SW480 (cell line): ENCODE measurements at regions not wholly inside any gene's neighbourhood (a gene's known extent, or its start where the extent isn't known, plus 50 kb on each side); places are given as distances from the start of the nearest gene placed in this dataset.
A peak's percentile ranks its signal among the peaks of the same experiment; 100 is the strongest.

Source experiments
- DNase-seq: peaks from one replicate; pipeline ENCODE4 v3.0.0-alpha.2; 2016; ENCODE audit warnings: low spot score

GRCh38 chr5:4518903-4519672 is 621.0 kb upstream of the ADAMTS16 start:
- DNase-seq: no peak

DNA sequence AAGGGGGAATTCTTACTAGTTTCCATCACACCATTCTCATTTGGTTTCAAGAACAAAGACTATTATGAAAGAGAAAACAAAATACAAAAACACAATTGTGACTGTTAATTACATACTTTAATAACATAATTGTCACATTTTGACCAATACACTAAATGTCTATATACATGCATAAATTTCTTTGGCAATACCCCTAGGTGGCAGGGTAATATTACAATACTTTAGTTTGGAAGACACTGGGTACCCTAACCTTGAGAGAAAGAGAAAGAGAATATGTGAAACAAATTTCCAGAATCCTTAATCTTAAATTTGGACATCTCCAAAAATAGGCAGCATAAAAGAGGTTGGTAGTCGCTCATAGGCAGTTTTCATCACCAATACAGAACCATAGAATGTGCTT is 619.6 kb upstream of the ADAMTS16 start:
- DNase-seq: peak; percentile 43

DNA sequence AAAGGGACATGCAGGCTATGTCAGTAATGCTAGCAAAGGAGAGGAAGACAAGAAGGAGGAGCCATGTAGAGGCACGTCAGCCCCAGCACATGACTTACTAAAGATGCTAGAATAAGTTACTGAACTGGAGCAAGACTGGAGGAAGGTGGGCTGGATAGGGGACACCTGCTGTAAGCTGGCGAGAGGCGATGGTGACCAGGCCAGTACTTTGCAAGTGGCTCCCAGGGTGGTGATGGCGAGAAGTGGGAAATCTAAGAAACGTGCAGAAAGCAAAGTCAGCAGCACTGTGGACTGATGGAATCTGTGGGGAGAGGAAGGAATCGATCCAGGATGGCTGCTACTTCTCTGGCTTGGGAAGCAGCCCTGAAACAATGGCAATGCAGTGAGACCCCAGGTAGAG is 617.1 kb upstream of the ADAMTS16 start:
- no peak for DNase-seq

DNA sequence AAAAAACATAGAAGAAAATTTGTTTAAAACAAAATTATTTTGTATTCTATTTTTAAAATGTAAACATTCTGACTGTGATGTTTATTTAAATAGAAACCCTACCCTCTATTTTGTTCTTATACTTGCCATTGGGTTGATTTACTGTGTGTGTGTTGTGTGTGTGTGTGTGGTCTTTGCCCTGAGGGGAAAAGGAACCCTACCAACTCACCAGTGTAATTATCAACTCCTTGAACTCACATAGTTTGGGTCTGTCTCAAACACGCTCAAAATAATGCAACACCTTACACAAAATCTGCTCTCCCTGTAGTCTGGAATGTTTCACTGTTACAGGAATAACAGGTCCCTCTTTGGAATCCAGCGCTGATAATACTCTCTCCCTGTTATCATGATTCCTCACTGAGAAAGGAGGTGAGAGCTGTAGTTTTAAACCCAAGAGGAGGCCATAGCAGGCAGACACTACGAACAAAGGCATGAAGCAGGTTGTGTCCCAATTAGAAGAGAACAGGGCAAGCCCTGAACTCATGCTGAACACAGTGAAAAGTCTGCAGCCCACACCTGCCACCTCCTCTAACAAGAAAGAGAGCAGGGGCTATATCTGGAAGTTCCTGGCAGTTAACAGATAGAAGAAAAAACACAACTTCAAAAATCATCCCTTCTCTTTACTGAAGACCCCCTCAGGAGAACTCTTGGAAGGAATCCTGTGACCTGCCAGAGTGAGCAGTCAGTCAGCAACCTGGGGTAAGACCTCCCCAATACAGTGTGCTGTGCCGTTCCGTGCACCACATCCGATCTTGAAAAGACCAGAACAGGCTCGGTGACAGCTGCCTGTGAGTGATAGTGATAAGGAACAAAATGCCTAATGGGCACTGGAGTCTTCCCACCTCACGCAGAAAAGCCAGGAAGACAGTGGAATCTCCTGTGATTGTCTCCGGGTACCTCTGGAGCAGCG is 608.1 kb upstream of the ADAMTS16 start:
- no peak for DNase-seq

DNA sequence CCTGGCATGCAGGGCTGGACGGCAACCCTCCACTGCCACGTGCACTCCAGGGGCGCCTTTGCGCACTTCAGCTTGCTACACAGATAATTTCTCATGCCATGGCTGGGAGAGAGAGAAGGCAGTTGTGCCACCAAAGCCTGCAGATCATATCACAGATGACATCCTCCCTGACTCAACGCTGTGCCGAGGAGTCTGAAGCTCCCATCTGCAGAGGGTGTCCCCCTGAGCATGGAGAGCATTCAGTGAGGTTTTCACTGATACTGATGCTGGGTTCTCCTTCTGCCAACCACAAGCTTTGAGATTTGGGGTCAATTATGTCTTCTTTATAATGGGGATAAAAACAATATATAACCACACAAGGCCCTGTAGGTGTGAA is 607.4 kb upstream of the ADAMTS16 start:
- no peak for DNase-seq

DNA sequence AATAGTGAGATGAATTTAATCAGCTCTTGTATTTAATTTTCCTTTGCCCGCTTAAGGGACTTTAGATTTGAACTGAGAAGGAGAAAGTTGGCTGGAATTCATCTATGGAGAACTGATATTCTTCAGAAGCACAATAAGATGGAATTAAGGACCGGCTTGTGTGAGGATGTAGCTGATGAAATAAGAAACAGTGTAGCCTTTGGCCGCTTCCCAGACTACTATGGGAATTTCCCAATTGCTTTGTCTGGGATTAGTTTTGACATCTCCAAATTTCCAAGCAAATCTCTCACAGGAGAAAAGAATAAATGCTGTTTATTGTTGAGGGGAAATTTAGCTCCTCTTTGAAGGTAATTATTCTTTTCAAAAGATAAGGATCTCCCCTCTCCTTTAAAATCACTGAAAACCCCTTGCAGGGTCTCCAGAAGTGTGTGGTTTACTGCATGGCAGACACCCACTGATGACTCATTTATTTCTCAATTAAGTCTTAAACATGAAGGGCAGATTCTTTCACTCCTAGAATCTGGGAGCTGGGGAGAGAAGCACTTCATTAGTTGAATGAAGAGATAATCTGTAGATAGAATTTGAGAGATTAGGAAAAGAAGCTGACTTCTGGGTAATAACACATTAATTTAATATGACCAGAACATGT is 606.5 kb upstream of the ADAMTS16 start:
- no peak for DNase-seq

DNA sequence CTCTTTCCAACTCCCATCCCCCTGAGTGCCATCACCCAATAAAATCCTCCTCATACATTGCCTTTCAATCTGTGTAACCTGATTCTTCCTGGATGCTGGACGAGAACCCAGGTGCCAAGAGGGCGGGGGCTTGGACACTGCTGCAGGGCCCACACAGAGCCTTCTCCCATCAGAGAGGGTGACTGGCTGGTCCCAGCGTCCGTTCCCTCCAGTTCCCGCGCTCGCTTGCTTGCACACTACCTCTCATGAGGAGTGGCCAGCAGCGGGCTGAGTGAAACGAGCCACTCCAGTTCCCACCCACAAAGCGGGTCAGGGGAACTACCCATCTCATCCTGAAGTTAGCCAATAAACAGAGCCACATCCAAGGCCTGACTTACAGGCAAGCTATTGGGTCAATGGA is 602.6 kb upstream of the ADAMTS16 start:
- no peak for DNase-seq

DNA sequence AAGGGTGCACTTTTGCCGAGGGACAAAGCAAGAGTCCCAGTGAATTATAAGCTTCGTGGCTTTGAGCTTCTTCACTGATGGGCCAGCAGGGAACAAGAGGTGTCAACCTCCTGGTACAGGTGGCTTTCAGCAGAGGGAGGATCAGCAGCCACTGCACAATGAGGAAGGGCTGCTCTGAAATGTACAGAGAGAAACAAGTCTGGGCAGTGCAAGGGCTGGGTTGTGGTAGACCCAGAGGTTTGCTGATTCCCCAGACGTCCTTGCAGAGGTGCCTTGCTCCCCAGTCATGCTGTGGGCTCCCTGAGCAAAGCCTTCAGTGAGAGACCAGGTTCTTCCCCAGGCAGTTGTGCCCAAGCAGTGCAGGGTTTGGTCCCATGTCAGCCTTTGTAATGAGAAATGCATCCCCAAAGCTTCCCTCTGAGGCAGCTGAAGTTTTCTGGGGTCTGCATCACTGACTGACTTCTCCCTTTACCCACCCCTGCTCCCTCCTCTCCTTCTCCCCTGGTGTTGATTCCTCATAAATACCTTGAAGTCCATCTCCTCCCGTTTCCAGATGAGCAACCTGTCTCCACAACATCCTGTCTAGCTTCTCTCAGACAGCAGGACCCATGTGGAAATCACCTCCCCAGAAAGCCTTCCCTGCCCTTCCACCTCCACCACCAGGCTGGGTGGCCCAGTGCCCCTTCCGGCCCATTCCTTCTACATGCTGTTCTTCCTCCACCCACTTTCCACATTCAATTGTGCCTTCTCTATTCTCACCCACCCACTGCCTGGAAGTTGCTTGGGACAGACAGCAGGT is 599.6 kb upstream of the ADAMTS16 start:
- no peak for DNase-seq

GRCh38 chr5:4541334-4541733 is 598.8 kb upstream of the ADAMTS16 start:
- no peak for DNase-seq

DNA sequence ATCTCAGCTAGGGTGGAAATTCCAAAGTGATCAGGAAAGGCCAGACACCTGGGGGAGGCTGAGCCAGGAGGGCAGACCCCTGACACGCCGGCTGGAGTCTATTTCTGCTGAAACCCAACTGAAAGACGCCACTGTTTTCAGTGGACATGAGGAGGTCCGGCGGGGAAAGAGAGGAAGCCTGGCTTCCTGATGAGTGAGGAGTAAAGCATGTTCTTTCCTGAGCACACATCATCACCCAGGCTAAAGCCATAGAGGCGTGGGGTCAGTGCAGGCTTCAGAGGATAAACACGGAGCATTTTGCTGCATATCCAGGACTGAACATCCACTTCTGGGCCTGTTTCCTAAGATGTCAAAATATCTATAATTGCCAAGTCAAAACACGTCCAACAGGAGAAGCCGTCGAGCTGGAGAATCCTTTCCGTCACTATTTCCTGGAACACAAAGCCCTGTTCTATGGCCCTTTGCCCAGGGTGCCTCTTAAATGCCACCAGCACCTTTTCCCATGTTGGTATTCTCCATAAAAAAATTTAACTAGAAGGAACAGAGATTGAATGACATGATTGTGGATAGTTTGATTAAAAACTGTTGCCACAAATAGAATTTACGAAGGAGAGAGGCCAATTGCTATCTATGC is 597.9 kb upstream of the ADAMTS16 start:
- DNase-seq: no peak

GRCh38 chr5:4544049-4544670 is 596.0 kb upstream of the ADAMTS16 start:
- no peak for DNase-seq

- no peak for DNase-seq
Measured at GRCh38 chr5:4547547-4547946, 592.6 kb upstream of the ADAMTS16 start.

DNA sequence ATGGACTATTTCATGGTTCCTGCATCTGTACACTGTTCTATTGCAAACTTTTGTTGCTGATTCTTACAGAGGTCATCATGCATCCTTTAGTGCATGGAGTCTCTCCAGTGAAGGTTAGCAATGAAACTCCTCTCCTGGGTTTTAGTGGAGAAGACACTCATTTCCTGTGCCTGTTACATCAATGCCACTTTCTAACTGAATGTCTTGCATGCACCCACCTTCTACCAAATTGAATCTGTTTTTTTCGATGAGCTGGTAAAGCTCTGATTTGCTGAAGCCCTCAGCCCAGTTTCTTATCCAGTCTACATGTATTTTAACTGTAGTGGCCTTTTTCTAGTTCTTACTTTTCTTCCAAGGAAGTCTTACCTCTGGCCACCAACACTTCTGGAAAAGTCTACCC is 591.8 kb upstream of the ADAMTS16 start:
- DNase-seq: no peak

DNA sequence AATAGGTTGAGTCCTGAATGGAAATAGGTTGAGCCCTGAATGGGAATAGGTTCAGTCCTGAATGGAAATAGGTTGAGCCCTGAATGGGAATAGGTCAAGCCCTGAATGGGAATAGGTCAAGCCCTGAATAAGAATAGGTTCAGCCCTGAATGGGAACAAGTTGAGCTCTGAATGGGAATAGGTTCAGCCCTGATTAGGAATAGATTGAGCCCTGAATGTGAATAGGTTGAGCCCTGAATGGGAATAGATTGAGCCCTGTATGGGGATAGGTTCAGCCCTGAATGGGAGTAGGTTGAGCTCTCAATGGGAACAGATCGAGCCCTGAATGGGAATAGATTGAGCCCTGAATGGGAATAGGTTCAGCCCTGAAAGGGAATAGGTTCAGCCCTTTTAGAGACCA is 590.8 kb upstream of the ADAMTS16 start:
- no peak for DNase-seq

DNA sequence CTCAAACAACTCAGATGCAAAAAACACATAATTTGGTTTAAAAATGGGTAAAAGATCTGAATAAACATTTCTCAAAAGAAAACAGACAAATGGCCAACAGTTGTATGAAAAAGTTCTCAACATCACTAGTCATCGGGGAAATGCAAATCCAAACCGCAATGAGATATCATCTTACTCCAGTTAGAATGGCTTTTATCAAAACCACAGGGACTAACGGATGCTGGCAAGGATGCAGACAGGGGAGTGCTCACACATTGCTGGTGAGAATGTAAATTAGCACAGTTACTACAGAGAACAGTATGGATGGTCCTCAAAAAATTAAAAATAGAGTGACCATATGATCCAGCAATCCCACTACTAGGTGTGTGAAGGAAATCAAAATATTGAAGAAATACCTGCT is 589.1 kb upstream of the ADAMTS16 start:
- DNase-seq: peak; percentile 33

GRCh38 chr5:4553130-4553529 is 587.0 kb upstream of the ADAMTS16 start:
- no peak for DNase-seq

DNA sequence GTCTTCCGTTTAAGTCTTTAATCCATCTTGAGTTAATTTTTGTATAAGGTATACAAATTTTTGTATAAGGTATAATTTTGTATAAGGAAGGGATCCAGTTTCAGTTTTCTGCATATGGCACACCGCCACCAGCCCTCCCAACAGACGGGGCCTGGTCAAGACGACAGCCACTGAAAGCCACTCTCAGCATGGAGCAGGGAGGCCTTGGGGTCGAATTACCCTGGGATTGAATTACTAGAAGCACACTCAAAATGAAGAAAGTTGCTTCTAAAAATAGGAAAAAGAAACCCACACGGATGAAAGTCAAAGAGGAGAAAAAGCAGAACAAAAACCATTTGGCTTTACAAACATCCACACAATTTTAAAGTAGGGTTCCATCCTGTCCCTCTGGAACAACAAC is 586.2 kb upstream of the ADAMTS16 start:
- no peak for DNase-seq

GRCh38 chr5:4555725-4556285 is 584.3 kb upstream of the ADAMTS16 start:
- no peak for DNase-seq

DNA sequence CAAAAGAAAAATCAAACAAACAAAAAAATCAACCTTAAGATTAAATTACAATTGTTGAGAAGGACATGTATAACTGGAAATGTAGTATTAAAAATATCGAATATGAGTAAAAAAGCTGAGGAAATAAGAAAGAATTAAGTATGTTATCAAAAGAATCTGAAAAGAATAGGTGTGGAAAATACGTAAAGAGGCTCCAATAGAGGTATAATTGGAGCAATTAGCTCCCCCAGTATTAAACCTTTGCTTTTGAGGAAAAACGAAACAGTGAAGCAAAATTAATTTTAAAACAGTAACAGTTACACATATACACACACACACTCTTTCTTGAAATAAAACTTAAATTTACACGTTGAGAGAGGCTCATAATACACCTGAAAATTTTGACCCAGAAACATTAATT is 578.7 kb upstream of the ADAMTS16 start:
- no peak for DNase-seq

- DNase-seq: no peak
Measured at GRCh38 chr5:4563400-4563799, 576.7 kb upstream of the ADAMTS16 start.
